B cell (primary cell): ENCODE measurements at regions not wholly inside any gene's neighbourhood (a gene's known extent, or its start where the extent isn't known, plus 50 kb on each side); places are given as distances from the start of the nearest gene placed in this dataset.

Experiments used
- ATAC-seq: fragments of 200-7000 bp; cut with Tn5 transposase; one replicate; pipeline ENCODE4 v1.10.0; 2021; ENCODE audit warnings: low read depth, mild to moderate bottlenecking, moderate number of reproducible peaks, moderate library complexity
- CTCF ChIA-PET: fragments of 350-600 bp; sonication (Branson Sonifier 250); formaldehyde crosslinking; loops from one replicate; lab custom pipeline; 2021; ENCODE audit warnings: antibody characterized with exemption, inconsistent platforms; lab: Charles Lee
- POLR2A ChIA-PET: fragments of 350-600 bp; sonication (Branson Sonifier 250); formaldehyde crosslinking; loops from one replicate; lab custom pipeline; 2021; ENCODE audit warnings: antibody characterized with exemption; lab: Charles Lee
- DNase-seq: peaks from one replicate; pipeline ENCODE4 v3.0.0; 2013
- H2AFZ ChIP-seq: 2 replicates; pipeline ENCODE4 v1.6.1; 2012; ENCODE audit warnings: mild to moderate bottlenecking, low read depth, low read length; ENCODE audit not compliant: insufficient read depth, poor library complexity, severe bottlenecking
- H3K27ac ChIP-seq, 2 donors: 1 replicate in 1 of 2; 2 replicates in 1 of 2; pipeline ENCODE4 v1.5.1; 2012 to 2013; ENCODE audit warnings: low read length in 2 of 2, mild to moderate bottlenecking in 2 of 2, moderate library complexity in 1 of 2
- H3K27me3 ChIP-seq, 4 experiments: fragments of 200-600 bp in 1 of 4; sonication (generic) in 1 of 4; replicated peaks in 1 of 4; 1 replicate in 2 of 4; 2 replicates in 2 of 4; pipeline versions ENCODE4 v1.6.1 to v1.7.0; 2013 to 2016; ENCODE audit warnings: low read length in 3 of 4, mild to moderate bottlenecking in 2 of 4, mixed read lengths in 1 of 4, moderate library complexity in 1 of 4; ENCODE audit not compliant: insufficient read depth in 4 of 4, control insufficient read depth in 3 of 4; ENCODE audit errors: control extremely low read depth in 1 of 4
- H3K36me3 ChIP-seq, 2 experiments: replicated peaks in 1 of 2; 1 replicate in 1 of 2; 2 replicates in 1 of 2; pipeline versions ENCODE4 v1.6.1 to v1.7.1; 2013; ENCODE audit warnings: low read length in 1 of 2; ENCODE audit not compliant: insufficient read depth in 2 of 2, control insufficient read depth in 1 of 2; ENCODE audit errors: control extremely low read depth in 1 of 2, extremely low read depth in 1 of 2
- H3K4me1 ChIP-seq, 2 donors: fragments of 200-600 bp in 1 of 2; sonication (generic) in 1 of 2; 1 replicate in 1 of 2; 2 replicates in 1 of 2; pipeline versions ENCODE4 v1.5.1 to v1.6.1; 2013 to 2017; ENCODE audit warnings: low read length in 2 of 2; ENCODE audit not compliant: control insufficient read depth in 2 of 2, insufficient read depth in 2 of 2
- H3K4me2 ChIP-seq: replicated peaks from 2 replicates; pipeline ENCODE3; 2012; ENCODE audit warnings: mild to moderate bottlenecking, low read depth, low read length; ENCODE audit not compliant: poor library complexity, severe bottlenecking
- H3K4me3 ChIP-seq, 5 experiments: fragments of 200-600 bp in 1 of 5; sonication (generic) in 1 of 5; 1 replicate in 3 of 5; 2 replicates in 2 of 5; pipeline versions ENCODE4 v1.5.1 to v1.7.0; 2011 to 2016; ENCODE audit warnings: low read length in 4 of 5, mild to moderate bottlenecking in 4 of 5, low read depth in 2 of 5, control low read depth in 1 of 5, moderate library complexity in 1 of 5; ENCODE audit not compliant: insufficient read depth in 1 of 5; ENCODE audit errors: control extremely low read depth in 1 of 5, extremely low read depth in 1 of 5
- H3K79me2 ChIP-seq: fragments of 200-600 bp; sonication (generic); one replicate; pipeline ENCODE4 v1.6.0; 2016; ENCODE audit warnings: low read length; ENCODE audit not compliant: control insufficient read depth, insufficient read depth
- H3K9ac ChIP-seq: fragments of 200-600 bp; sonication (generic); 2 replicates; pipeline ENCODE4 v1.6.1; 2017; ENCODE audit warnings: mild to moderate bottlenecking, low read length, moderate library complexity
- H3K9me3 ChIP-seq, 3 donors: one replicate each; pipeline versions ENCODE4 v1.6.1 to v1.7.1; 2013; ENCODE audit warnings: low read length in 2 of 3; ENCODE audit not compliant: control insufficient read depth in 2 of 3, insufficient read depth in 1 of 3; ENCODE audit errors: control extremely low read depth in 1 of 3
- H4K20me1 ChIP-seq: 2 replicates; pipeline ENCODE4 v1.6.0; 2012; ENCODE audit warnings: mild to moderate bottlenecking, low read length; ENCODE audit not compliant: insufficient read depth, control insufficient read depth, poor library complexity, severe bottlenecking
- H3K27ac Mint-ChIP-seq: one replicate; pipeline ENCODE4 v1.8.0; 2021; ENCODE audit warnings: mixed read lengths
- H3K27me3 Mint-ChIP-seq: one replicate; pipeline ENCODE4 v1.8.0; 2021; ENCODE audit warnings: mixed read lengths
- H3K4me1 Mint-ChIP-seq: one replicate; pipeline ENCODE4 v1.8.0; 2021; ENCODE audit warnings: mixed read lengths
- H3K4me3 Mint-ChIP-seq: one replicate; pipeline ENCODE4 v1.8.0; 2021; ENCODE audit warnings: mixed read lengths
- H3K9me3 Mint-ChIP-seq: one replicate; pipeline ENCODE4 v1.8.0; 2022; ENCODE audit warnings: mixed read lengths; ENCODE audit not compliant: insufficient read depth
- CTCF ChIP-seq: fragments of 200-600 bp; IDR thresholded peaks from one replicate; pipeline ENCODE4 v1.8.0; 2022; ENCODE audit warnings: antibody characterized with exemption, mild to moderate bottlenecking
- EZH2 ChIP-seq: IDR thresholded peaks from 2 replicates; pipeline ENCODE4 v1.6.1; 2012; ENCODE audit warnings: borderline replicate concordance, low read depth, mild to moderate bottlenecking, moderate library complexity, low read length; ENCODE audit not compliant: insufficient read depth, poor library complexity, severe bottlenecking
- WGBS: methylation state at CpG from one replicate; pipeline ENCODE4 v1.1.5; 2013; ENCODE audit warnings: missing lambda C conversion rate; ENCODE audit not compliant: insufficient coverage; 5-methylcytosine and 5-hydroxymethylcytosine counted together
- intact Hi-C: fragments of 100-400 bp; cut with micrococcal nuclease; formaldehyde crosslinking; loops from one replicate; pipeline ENCODE4 v1.10.0; 2022

DNA sequence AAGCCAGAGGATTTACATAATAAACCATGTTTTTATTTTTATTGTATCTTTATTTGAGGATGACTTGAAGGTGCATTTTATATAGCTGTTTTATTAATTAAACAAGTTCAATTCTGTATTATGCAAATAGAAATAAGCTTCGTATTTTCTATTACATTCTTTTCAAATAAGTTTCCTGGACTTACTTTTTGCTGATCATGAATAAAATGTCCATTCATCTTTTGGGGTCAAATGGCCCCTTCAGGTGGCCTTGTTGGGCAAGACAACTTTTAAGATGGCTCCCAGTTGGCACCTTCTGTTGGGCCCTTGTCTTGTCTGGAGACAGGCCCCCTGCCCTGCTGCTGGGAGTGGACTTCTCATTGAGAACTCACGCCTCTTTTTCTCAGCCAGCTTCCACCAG is 654.6 kb upstream of the NOX3 start:
- Histone ChIP-seq H3K79me2 (no peaks in the 10 kb centered on the region), H3K9me3 (no peaks in the 10 kb centered on the region), H3K27me3 (no peaks in the 10 kb centered on the region), H3K4me1 (no peaks in the 10 kb centered on the region), H2AFZ (no peak overlapping the region), H3K36me3 (no peaks in the 10 kb centered on the region), H3K4me3 (no peak overlapping the region), H3K27ac (no peak overlapping the region), H3K4me2 (no peak overlapping the region), H4K20me1 (no peaks in the 10 kb centered on the region), H3K9ac (no peak overlapping the region)
- Mint-ChIP-seq H3K27me3 (no peaks in the 10 kb centered on the region), H3K4me1 (peaks cover 1% of the 10 kb centered on the region), H3K27ac (no peak overlapping the region), H3K9me3 (no peaks in the 10 kb centered on the region), H3K4me3 (no peak overlapping the region)
- intact Hi-C loops, result no loop called here
- POLR2A ChIA-PET, result no interaction called here
- DNase-seq (no peak), ATAC-seq (no peak)
- no peak for TF ChIP-seq CTCF
- no peak for TF ChIP-seq EZH2
- 88% methylated on average over 1 of the region's 2 CpGs for WGBS
- CTCF ChIA-PET, result no interaction called here

- H4K20me1 ChIP-seq, result no peaks in the 10 kb centered on the region
- no peak for TF ChIP-seq CTCF
- TF ChIP-seq EZH2, result no peak
- no peak overlapping the region for H3K9ac ChIP-seq
- no CpG with 5 or more reads among the region's 1 CpG for WGBS
- no peak overlapping the region for H2AFZ ChIP-seq
- ATAC-seq (no peak), DNase-seq (no peak)
- H3K27me3 ChIP-seq, result no peaks in the 10 kb centered on the region
- H3K9me3 ChIP-seq, result no peaks in the 10 kb centered on the region
- H3K36me3 ChIP-seq, result no peaks in the 10 kb centered on the region
- no peak overlapping the region for H3K27ac ChIP-seq
- ChIA-PET CTCF (no interaction called here), POLR2A (no interaction called here)
- no peaks in the 10 kb centered on the region for H3K4me1 ChIP-seq
- H3K4me2 ChIP-seq, result no peak overlapping the region
- H3K4me3 ChIP-seq, result no peak overlapping the region
- H3K27me3 Mint-ChIP-seq, result no peaks in the 10 kb centered on the region
- H3K27ac Mint-ChIP-seq, result no peak overlapping the region
- no peaks in the 10 kb centered on the region for H3K79me2 ChIP-seq
- no peak overlapping the region for H3K4me3 Mint-ChIP-seq
- H3K9me3 Mint-ChIP-seq, result no peaks in the 10 kb centered on the region
- peaks cover 1% of the 10 kb centered on the region for H3K4me1 Mint-ChIP-seq
- intact Hi-C loops, result no loop called here
Observed at GRCh38 chr6:156109713-156110112, 654.1 kb upstream of the NOX3 start.
